T-helper 2 cell treated with Interferon-gamma antibody and Interleukin-4, amounts not matched to agents 5 μg/mL and 100 μg/mL, for 36 hours (primary cell): ENCODE measurements at regions not wholly inside any gene's neighbourhood (a gene's known extent, or its start where the extent isn't known, plus 50 kb on each side); places are given as distances from the start of the nearest gene placed in this dataset.
"Not testable (repeated sequence)": the region's sequence is repeated elsewhere in the genome, so short reads cannot be mapped to it uniquely, and the experiment has no call there.

Source experiments
- DNase-seq: peaks from one replicate; pipeline ENCODE4 v3.0.0; 2021; ENCODE audit warnings: low spot score
- H3K27ac Mint-ChIP-seq: one replicate; pipeline ENCODE4 v1.8.0; 2021; ENCODE audit warnings: mild to moderate bottlenecking, mixed read lengths
- H3K27me3 Mint-ChIP-seq: one replicate; pipeline ENCODE4 v1.8.0; 2021; ENCODE audit warnings: low read depth, mixed read lengths
- H3K36me3 Mint-ChIP-seq: one replicate; pipeline ENCODE4 v1.8.0; 2021; ENCODE audit warnings: low read depth, mixed read lengths
- H3K4me1 Mint-ChIP-seq: one replicate; pipeline ENCODE4 v1.8.0; 2021; ENCODE audit warnings: low read depth, mixed read lengths
- H3K4me3 Mint-ChIP-seq: one replicate; pipeline ENCODE4 v1.8.0; 2022; ENCODE audit warnings: mild to moderate bottlenecking, moderate library complexity, mixed read lengths
- H3K9me3 Mint-ChIP-seq: one replicate; pipeline ENCODE4 v1.8.0; 2021; ENCODE audit warnings: mixed read lengths

- no peak overlapping the region for H3K27ac Mint-ChIP-seq
- H3K9me3 Mint-ChIP-seq, result no peaks in the 10 kb centered on the region
- no peak overlapping the region for H3K4me3 Mint-ChIP-seq
- no peaks in the 10 kb centered on the region for H3K4me1 Mint-ChIP-seq
- H3K27me3 Mint-ChIP-seq, result no peaks in the 10 kb centered on the region
- no peaks in the 10 kb centered on the region for H3K36me3 Mint-ChIP-seq
- DNase-seq, result no peak
Observed at GRCh38 chr4:118410138-118410537, 57.3 kb upstream of the PRSS12 start.

- no peak overlapping the region for H3K4me3 Mint-ChIP-seq
- DNase-seq, result no peak
- no peak overlapping the region for H3K27ac Mint-ChIP-seq
- H3K36me3 Mint-ChIP-seq, result no peaks in the 10 kb centered on the region
- no peaks in the 10 kb centered on the region for H3K9me3 Mint-ChIP-seq
- H3K4me1 Mint-ChIP-seq, result no peaks in the 10 kb centered on the region
- peaks cover 3% of the 10 kb centered on the region for H3K27me3 Mint-ChIP-seq
Observed at GRCh38 chr4:118417325-118417724, 64.5 kb upstream of the PRSS12 start.

GRCh38 chr4:118417800-118418199 is 65.0 kb upstream of the PRSS12 start:
- H3K27ac Mint-ChIP-seq, DNase-seq, H3K9me3 Mint-ChIP-seq, H3K36me3 Mint-ChIP-seq, H3K4me3 Mint-ChIP-seq, H3K4me1 Mint-ChIP-seq, H3K27me3 Mint-ChIP-seq: not testable (repeated sequence)

GRCh38 chr4:118418396-118418795 is 65.6 kb upstream of the PRSS12 start:
- H3K9me3 Mint-ChIP-seq, H3K27me3 Mint-ChIP-seq, H3K27ac Mint-ChIP-seq, H3K4me1 Mint-ChIP-seq, H3K36me3 Mint-ChIP-seq, DNase-seq, H3K4me3 Mint-ChIP-seq: not testable (repeated sequence)

GRCh38 chr4:118419626-118420025 is 66.8 kb upstream of the PRSS12 start:
- not testable (repeated sequence) for H3K27ac Mint-ChIP-seq, H3K36me3 Mint-ChIP-seq, H3K9me3 Mint-ChIP-seq, H3K4me3 Mint-ChIP-seq, H3K4me1 Mint-ChIP-seq, DNase-seq, H3K27me3 Mint-ChIP-seq

GRCh38 chr4:118424062-118424461 is 71.3 kb upstream of the PRSS12 start:
- not testable (repeated sequence) for H3K27ac Mint-ChIP-seq, H3K4me3 Mint-ChIP-seq, H3K9me3 Mint-ChIP-seq, H3K27me3 Mint-ChIP-seq, H3K4me1 Mint-ChIP-seq, H3K36me3 Mint-ChIP-seq
- DNase-seq, result peak; percentile 32

- H3K9me3 Mint-ChIP-seq, H3K36me3 Mint-ChIP-seq, H3K4me1 Mint-ChIP-seq, H3K27ac Mint-ChIP-seq, DNase-seq, H3K4me3 Mint-ChIP-seq, H3K27me3 Mint-ChIP-seq: not testable (repeated sequence)
Observed at GRCh38 chr4:118428881-118429280, 76.1 kb upstream of the PRSS12 start.

- H3K4me1 Mint-ChIP-seq, H3K9me3 Mint-ChIP-seq: not testable (repeated sequence)
Observed at GRCh38 chr4:118432359-118432758, 79.6 kb upstream of the PRSS12 start.

GRCh38 chr4:118433612-118434375 is 81.0 kb upstream of the PRSS12 start:
- not testable (repeated sequence) for H3K4me1 Mint-ChIP-seq, H3K4me3 Mint-ChIP-seq, DNase-seq, H3K36me3 Mint-ChIP-seq, H3K9me3 Mint-ChIP-seq, H3K27me3 Mint-ChIP-seq, H3K27ac Mint-ChIP-seq

More at GRCh38 chr4:118432359-118432758, 79.6 kb upstream of the PRSS12 start:
- DNase-seq, H3K4me3 Mint-ChIP-seq, H3K36me3 Mint-ChIP-seq, H3K27me3 Mint-ChIP-seq, H3K27ac Mint-ChIP-seq: not testable (repeated sequence)

GRCh38 chr4:118435415-118435814 is 82.6 kb upstream of the PRSS12 start:
- H3K36me3 Mint-ChIP-seq, DNase-seq, H3K27ac Mint-ChIP-seq, H3K4me3 Mint-ChIP-seq, H3K4me1 Mint-ChIP-seq, H3K27me3 Mint-ChIP-seq, H3K9me3 Mint-ChIP-seq: not testable (repeated sequence)

- not testable (repeated sequence) for H3K27me3 Mint-ChIP-seq, DNase-seq, H3K9me3 Mint-ChIP-seq, H3K27ac Mint-ChIP-seq, H3K36me3 Mint-ChIP-seq, H3K4me3 Mint-ChIP-seq, H3K4me1 Mint-ChIP-seq
Observed at GRCh38 chr4:118442115-118442837, 89.5 kb upstream of the PRSS12 start.

GRCh38 chr4:118447397-118447796 is 94.6 kb upstream of the PRSS12 start:
- not testable (repeated sequence) for H3K9me3 Mint-ChIP-seq, DNase-seq, H3K27ac Mint-ChIP-seq

GRCh38 chr4:118454857-118455256 is 102.1 kb upstream of the PRSS12 start:
- H3K4me3 Mint-ChIP-seq, H3K36me3 Mint-ChIP-seq, H3K4me1 Mint-ChIP-seq, H3K27ac Mint-ChIP-seq, H3K27me3 Mint-ChIP-seq, H3K9me3 Mint-ChIP-seq, DNase-seq: not testable (repeated sequence)

More at GRCh38 chr4:118447397-118447796, 94.6 kb upstream of the PRSS12 start:
- H3K4me1 Mint-ChIP-seq, H3K4me3 Mint-ChIP-seq, H3K27me3 Mint-ChIP-seq, H3K36me3 Mint-ChIP-seq: not testable (repeated sequence)

- H3K27ac Mint-ChIP-seq, H3K4me3 Mint-ChIP-seq, H3K4me1 Mint-ChIP-seq, H3K9me3 Mint-ChIP-seq, DNase-seq, H3K27me3 Mint-ChIP-seq, H3K36me3 Mint-ChIP-seq: not testable (repeated sequence)
Observed at GRCh38 chr4:118461435-118461834, 108.6 kb upstream of the PRSS12 start.

- not testable (repeated sequence) for H3K36me3 Mint-ChIP-seq, H3K4me1 Mint-ChIP-seq, DNase-seq, H3K27me3 Mint-ChIP-seq, H3K27ac Mint-ChIP-seq, H3K4me3 Mint-ChIP-seq, H3K9me3 Mint-ChIP-seq
Observed at GRCh38 chr4:118465831-118466230, 113.0 kb upstream of the PRSS12 start.
